ENCODE measurements at regions not wholly inside any gene's neighbourhood (a gene's known extent, or its start where the extent isn't known, plus 50 kb on each side); places are given as distances from the start of the nearest gene placed in this dataset.

GRCh38 chr2:16111838-16112210, 171.5 kb downstream of the MYCN start:
- no peak for ATAC-seq

GRCh38 chr2:16109821-16110310, 169.5 kb downstream of the MYCN start:
- no peak for TF ChIP-seq GLIS3 (CRISPR knock-in tag; IDR thresholded peaks at IDR 0.05)
- no peak for TF ChIP-seq OSR1 (CRISPR knock-in tag; IDR thresholded peaks at IDR 0.05)
- no peak for TF ChIP-seq ZNF8 (CRISPR knock-in tag; IDR thresholded peaks at IDR 0.05)
- TF ChIP-seq CSRNP3 (CRISPR knock-in tag; IDR thresholded peaks at IDR 0.05), result no peak
- no peak for ATAC-seq

More at GRCh38 chr2:16111838-16112210, 171.5 kb downstream of the MYCN start:
- TF ChIP-seq ZNF70 (CRISPR knock-in tag; IDR thresholded peaks at IDR 0.05) (no peak), SNAI2 (CRISPR knock-in tag; IDR thresholded peaks at IDR 0.05) (no peak), GLIS3 (CRISPR knock-in tag; IDR thresholded peaks at IDR 0.05) (no peak), RARB (CRISPR knock-in tag; IDR thresholded peaks at IDR 0.05) (no peak), ZFP30 (CRISPR knock-in tag; IDR thresholded peaks at IDR 0.05) (no peak), CREB5 (CRISPR knock-in tag; IDR thresholded peaks at IDR 0.05; ENCODE audit: low read depth) (no peak), ZNF8 (CRISPR knock-in tag; IDR thresholded peaks at IDR 0.05) (no peak), ZC3H10 (CRISPR knock-in tag; IDR thresholded peaks at IDR 0.05) (no peak), TCF4 (CRISPR knock-in tag; IDR thresholded peaks at IDR 0.05; ENCODE audit: borderline replicate concordance) (no peak)
- TF ChIP-seq, protein P1, sequence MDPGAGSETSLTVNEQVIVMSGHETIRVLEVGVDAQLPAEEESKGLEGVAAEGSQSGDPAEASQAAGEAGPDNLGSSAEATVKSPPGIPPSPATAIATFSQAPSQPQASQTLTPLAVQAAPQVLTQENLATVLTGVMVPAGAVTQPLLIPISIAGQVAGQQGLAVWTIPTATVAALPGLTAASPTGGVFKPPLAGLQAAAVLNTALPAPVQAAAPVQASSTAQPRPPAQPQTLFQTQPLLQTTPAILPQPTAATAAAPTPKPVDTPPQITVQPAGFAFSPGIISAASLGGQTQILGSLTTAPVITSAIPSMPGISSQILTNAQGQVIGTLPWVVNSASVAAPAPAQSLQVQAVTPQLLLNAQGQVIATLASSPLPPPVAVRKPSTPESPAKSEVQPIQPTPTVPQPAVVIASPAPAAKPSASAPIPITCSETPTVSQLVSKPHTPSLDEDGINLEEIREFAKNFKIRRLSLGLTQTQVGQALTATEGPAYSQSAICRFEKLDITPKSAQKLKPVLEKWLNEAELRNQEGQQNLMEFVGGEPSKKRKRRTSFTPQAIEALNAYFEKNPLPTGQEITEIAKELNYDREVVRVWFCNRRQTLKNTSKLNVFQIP (CRISPR knock-in tag; IDR thresholded peaks at IDR 0.05; ENCODE audit: borderline replicate concordance, low read depth), result no peak

DNA sequence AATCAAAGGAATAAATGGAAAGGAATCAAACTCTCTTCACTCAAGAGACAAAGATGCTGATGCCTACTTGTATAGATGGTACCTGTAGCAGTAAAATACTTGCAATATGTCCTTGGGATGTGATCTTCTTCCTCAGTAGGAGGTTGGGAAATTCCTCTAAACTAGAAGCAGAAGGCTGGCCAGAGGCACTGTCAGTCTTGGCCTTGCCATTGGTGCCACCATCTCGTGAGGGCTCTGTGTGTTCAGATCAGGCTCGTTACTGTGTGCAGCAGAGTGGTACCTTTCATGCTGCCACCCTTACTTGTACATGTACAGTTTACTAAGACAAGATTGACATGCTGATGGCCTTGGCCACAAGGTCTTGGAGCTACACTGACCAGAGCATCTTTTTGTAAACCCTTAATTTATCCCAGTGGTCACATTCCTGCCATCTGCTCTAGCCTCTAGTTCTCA, 169.0 kb downstream of the MYCN start:
- ATAC-seq, result no peak
- TF ChIP-seq ZFP30 (CRISPR knock-in tag; IDR thresholded peaks at IDR 0.05) (no peak), BACH2 (CRISPR knock-in tag; IDR thresholded peaks at IDR 0.05; ENCODE audit: borderline replicate concordance) (no peak), TCF4 (CRISPR knock-in tag; IDR thresholded peaks at IDR 0.05; ENCODE audit: borderline replicate concordance) (no peak), OSR1 (CRISPR knock-in tag; IDR thresholded peaks at IDR 0.05) (no peak), CSDC2 (CRISPR knock-in tag; IDR thresholded peaks at IDR 0.05) (no peak), ISL1 (CRISPR knock-in tag; IDR thresholded peaks at IDR 0.05) (no peak), GLIS3 (CRISPR knock-in tag; IDR thresholded peaks at IDR 0.05) (no peak), SNAI2 (CRISPR knock-in tag; IDR thresholded peaks at IDR 0.05) (no peak), RARB (CRISPR knock-in tag; IDR thresholded peaks at IDR 0.05) (no peak), ARNTL (CRISPR knock-in tag; IDR thresholded peaks at IDR 0.05; ENCODE audit: borderline replicate concordance, low read depth) (no peak), CREB5 (CRISPR knock-in tag; IDR thresholded peaks at IDR 0.05; ENCODE audit: low read depth) (no peak), ZFP3 (CRISPR knock-in tag; IDR thresholded peaks at IDR 0.05) (no peak), ESRRG (CRISPR knock-in tag; IDR thresholded peaks at IDR 0.05) (no peak), PATZ1 (CRISPR knock-in tag; IDR thresholded peaks at IDR 0.05; ENCODE audit: borderline replicate concordance) (no peak), PPARA (CRISPR knock-in tag; IDR thresholded peaks at IDR 0.05; ENCODE audit: borderline replicate concordance) (no peak), ZNF70 (CRISPR knock-in tag; IDR thresholded peaks at IDR 0.05) (no peak)
- TF ChIP-seq, protein P2, sequence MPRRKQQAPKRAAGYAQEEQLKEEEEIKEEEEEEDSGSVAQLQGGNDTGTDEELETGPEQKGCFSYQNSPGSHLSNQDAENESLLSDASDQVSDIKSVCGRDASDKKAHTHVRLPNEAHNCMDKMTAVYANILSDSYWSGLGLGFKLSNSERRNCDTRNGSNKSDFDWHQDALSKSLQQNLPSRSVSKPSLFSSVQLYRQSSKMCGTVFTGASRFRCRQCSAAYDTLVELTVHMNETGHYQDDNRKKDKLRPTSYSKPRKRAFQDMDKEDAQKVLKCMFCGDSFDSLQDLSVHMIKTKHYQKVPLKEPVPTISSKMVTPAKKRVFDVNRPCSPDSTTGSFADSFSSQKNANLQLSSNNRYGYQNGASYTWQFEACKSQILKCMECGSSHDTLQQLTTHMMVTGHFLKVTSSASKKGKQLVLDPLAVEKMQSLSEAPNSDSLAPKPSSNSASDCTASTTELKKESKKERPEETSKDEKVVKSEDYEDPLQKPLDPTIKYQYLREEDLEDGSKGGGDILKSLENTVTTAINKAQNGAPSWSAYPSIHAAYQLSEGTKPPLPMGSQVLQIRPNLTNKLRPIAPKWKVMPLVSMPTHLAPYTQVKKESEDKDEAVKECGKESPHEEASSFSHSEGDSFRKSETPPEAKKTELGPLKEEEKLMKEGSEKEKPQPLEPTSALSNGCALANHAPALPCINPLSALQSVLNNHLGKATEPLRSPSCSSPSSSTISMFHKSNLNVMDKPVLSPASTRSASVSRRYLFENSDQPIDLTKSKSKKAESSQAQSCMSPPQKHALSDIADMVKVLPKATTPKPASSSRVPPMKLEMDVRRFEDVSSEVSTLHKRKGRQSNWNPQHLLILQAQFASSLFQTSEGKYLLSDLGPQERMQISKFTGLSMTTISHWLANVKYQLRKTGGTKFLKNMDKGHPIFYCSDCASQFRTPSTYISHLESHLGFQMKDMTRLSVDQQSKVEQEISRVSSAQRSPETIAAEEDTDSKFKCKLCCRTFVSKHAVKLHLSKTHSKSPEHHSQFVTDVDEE (CRISPR knock-in tag; IDR thresholded peaks at IDR 0.05), result no peak
- TF ChIP-seq, protein P1 (CRISPR knock-in tag; IDR thresholded peaks at IDR 0.05; ENCODE audit: borderline replicate concordance, low read depth), result no peak
